ENCODE measurements at regions not wholly inside any gene's neighbourhood (a gene's known extent, or its start where the extent isn't known, plus 50 kb on each side); places are given as distances from the start of the nearest gene placed in this dataset.

- H3K4me1 ChIP-seq (ENCODE audit: control insufficient read depth, extremely low read depth, insufficient read depth, low read length), result no peaks in the 10 kb centered on the region
- no peak for FAIRE-seq
- dilution Hi-C loops (cut with MboI; ENCODE audit: extremely low pct_ligation_motif_present, low sequenced_read_pairs), result no loop called here
- H3K9me1 ChIP-seq (replicated peaks; ENCODE audit: control insufficient read depth, extremely low read depth, insufficient read depth, low read length), result no peaks in the 10 kb centered on the region
- H3K36me3 ChIP-seq (ENCODE audit: control insufficient read depth in 2 of 2, extremely low read depth in 1 of 2, insufficient read depth in 2 of 2, low read length in 2 of 2), result no peaks in the 10 kb centered on the region
- no peaks in the 10 kb centered on the region for H4K20me1 ChIP-seq (replicated peaks; ENCODE audit: control insufficient read depth, extremely low read depth, insufficient read depth, low read length)
- H3K4me3 ChIP-seq (replicated peaks in 1 of 3; ENCODE audit: insufficient read depth in 1 of 3, low read depth in 1 of 3, low read length in 3 of 3), result no peak overlapping the region
- H2AFZ ChIP-seq (ENCODE audit: low read depth, low read length), result no peak overlapping the region
- TF ChIP-seq MAX (IDR thresholded peaks at IDR 0.05; ENCODE audit: insufficient read depth, insufficient read length) (no peak), POLR2A (IDR thresholded peaks at IDR 0.05; ENCODE audit: low read depth, low read length) (no peak), MYC (IDR thresholded peaks at IDR 0.05; ENCODE audit: low read depth, low read length) (no peak), EZH2 (IDR thresholded peaks at IDR 0.05; ENCODE audit: borderline replicate concordance, low read depth, low read length, severe bottlenecking) (no peak), GATA2 (IDR thresholded peaks at IDR 0.05; ENCODE audit: insufficient read depth, insufficient read length, low read depth, low read length) (no peak), FOS (IDR thresholded peaks at IDR 0.05; ENCODE audit: borderline replicate concordance, insufficient read depth, low read length) (no peak)
- intact Hi-C loops (cut with micrococcal nuclease), result no loop called here
- no peaks in the 10 kb centered on the region for H3K9me3 ChIP-seq (replicated peaks; ENCODE audit: control insufficient read depth, insufficient read depth, low read length)
- H3K27ac ChIP-seq (ENCODE audit: insufficient read depth, low read depth, low read length), result no peak overlapping the region
- no peak overlapping the region for H3K4me2 ChIP-seq (ENCODE audit: insufficient read depth, low read length)
- no peaks in the 10 kb centered on the region for H3K27me3 ChIP-seq (ENCODE audit: control insufficient read depth in 2 of 2, insufficient read depth in 2 of 2, low read length in 2 of 2)
- no peak overlapping the region for H3K9ac ChIP-seq (replicated peaks; ENCODE audit: extremely low read depth, insufficient read depth, low read length)
- no peak for DNase-seq (ENCODE audit: low read depth, low spot score)
- ChIA-PET CTCF (no interaction called here), POLR2A (no interaction called here)
- BruUV-seq (replicated peaks), result no TSS peak
- no peaks in the 10 kb centered on the region for H3K79me2 ChIP-seq (ENCODE audit: control insufficient read depth, insufficient read depth, low read length)
Measured at GRCh38 chr4:127446427-127446885, 186.3 kb upstream of the INTU start.

- Histone ChIP-seq H3K9me3 (replicated peaks; ENCODE audit: control insufficient read depth, insufficient read depth, low read length) (no peaks in the 10 kb centered on the region), H3K4me2 (ENCODE audit: insufficient read depth, low read length) (no peak overlapping the region), H2AFZ (ENCODE audit: low read depth, low read length) (no peak overlapping the region), H3K9ac (replicated peaks; ENCODE audit: extremely low read depth, insufficient read depth, low read length) (no peak overlapping the region), H3K9me1 (replicated peaks; ENCODE audit: control insufficient read depth, extremely low read depth, insufficient read depth, low read length) (no peaks in the 10 kb centered on the region), H3K4me1 (ENCODE audit: control insufficient read depth, extremely low read depth, insufficient read depth, low read length) (no peaks in the 10 kb centered on the region), H3K27ac (ENCODE audit: insufficient read depth, low read depth, low read length) (no peak overlapping the region), H3K27me3 (ENCODE audit: control insufficient read depth in 2 of 2, insufficient read depth in 2 of 2, low read length in 2 of 2) (no peaks in the 10 kb centered on the region), H3K79me2 (ENCODE audit: control insufficient read depth, insufficient read depth, low read length) (no peaks in the 10 kb centered on the region), H3K36me3 (ENCODE audit: control insufficient read depth in 2 of 2, extremely low read depth in 1 of 2, insufficient read depth in 2 of 2, low read length in 2 of 2) (no peaks in the 10 kb centered on the region), H3K4me3 (replicated peaks in 1 of 3; ENCODE audit: insufficient read depth in 1 of 3, low read depth in 1 of 3, low read length in 3 of 3) (no peak overlapping the region), H4K20me1 (replicated peaks; ENCODE audit: control insufficient read depth, extremely low read depth, insufficient read depth, low read length) (no peaks in the 10 kb centered on the region)
- dilution Hi-C loops (cut with MboI; ENCODE audit: extremely low pct_ligation_motif_present, low sequenced_read_pairs) (no loop called here), intact Hi-C loops (cut with micrococcal nuclease) (no loop called here)
- no TSS peak for BruUV-seq (replicated peaks)
- TF ChIP-seq GATA2 (IDR thresholded peaks at IDR 0.05; ENCODE audit: insufficient read depth, insufficient read length, low read depth, low read length), result no peak
- TF ChIP-seq JUN (IDR thresholded peaks at IDR 0.05; ENCODE audit: borderline replicate concordance, insufficient read depth, insufficient read length, low read depth), result no peak
- TF ChIP-seq POLR2AphosphoS5 (IDR thresholded peaks at IDR 0.05; ENCODE audit: insufficient read depth, low read depth, low read length), result no peak
- TF ChIP-seq FOS (IDR thresholded peaks at IDR 0.05; ENCODE audit: borderline replicate concordance, insufficient read depth, low read length), result no peak
- TF ChIP-seq EZH2 (IDR thresholded peaks at IDR 0.05; ENCODE audit: borderline replicate concordance, low read depth, low read length, severe bottlenecking), result no peak
- no peak for TF ChIP-seq POLR2A (IDR thresholded peaks at IDR 0.05; ENCODE audit: low read depth, low read length)
- TF ChIP-seq CTCF (IDR thresholded peaks at IDR 0.05; ENCODE audit: extremely low read depth in 1 of 2, insufficient read depth in 1 of 2, low read depth in 1 of 2, low read length in 2 of 2), result no peak
- no peak for TF ChIP-seq MAX (IDR thresholded peaks at IDR 0.05; ENCODE audit: insufficient read depth, insufficient read length)
- no peak for TF ChIP-seq MYC (IDR thresholded peaks at IDR 0.05; ENCODE audit: low read depth, low read length)
- DNase-seq (ENCODE audit: low read depth, low spot score), result no peak
- POLR2A ChIA-PET, result no interaction called here
- CTCF ChIA-PET, result no interaction called here
- FAIRE-seq, result no peak
Measured at GRCh38 chr4:127448986-127449385, 183.8 kb upstream of the INTU start.
